MM.1S (cell line): ENCODE measurements at regions not wholly inside any gene's neighbourhood (a gene's known extent, or its start where the extent isn't known, plus 50 kb on each side); places are given as distances from the start of the nearest gene placed in this dataset.

ENCODE experiments used
- DNase-seq: peaks from one replicate; pipeline ENCODE4 v3.0.0-alpha.2; 2015
- H2AFZ ChIP-seq: fragments of 300-600 bp; sonication (generic); 2 replicates; pipeline ENCODE4 v1.6.0; 2016; ENCODE audit warnings: antibody characterized with exemption, low read length
- H3F3A ChIP-seq: fragments of 300-600 bp; sonication (generic); 2 replicates; pipeline ENCODE4 v1.6.1; 2016; ENCODE audit warnings: mild to moderate bottlenecking, antibody characterized with exemption, low read length, moderate library complexity, mixed read lengths; ENCODE audit not compliant: insufficient read depth
- H3K27ac ChIP-seq: fragments of 300-600 bp; sonication (generic); 2 replicates; pipeline ENCODE4 v1.5.1; 2016; ENCODE audit warnings: mild to moderate bottlenecking, low read length
- H3K27me3 ChIP-seq: fragments of 300-600 bp; sonication (generic); replicated peaks from 2 replicates; pipeline ENCODE4 v1.6.0; 2016; ENCODE audit warnings: low read length; ENCODE audit not compliant: insufficient read depth
- H3K36me3 ChIP-seq: fragments of 300-600 bp; sonication (generic); replicated peaks from 2 replicates; pipeline ENCODE4 v1.6.1; 2016; ENCODE audit warnings: mild to moderate bottlenecking, low read length, mixed read lengths; ENCODE audit not compliant: insufficient read depth
- H3K4me1 ChIP-seq: fragments of 300-600 bp; sonication (generic); 2 replicates; pipeline ENCODE4 v1.6.1; 2016; ENCODE audit warnings: low read length, mixed read lengths
- H3K4me2 ChIP-seq: fragments of 300-600 bp; sonication (generic); 2 replicates; pipeline ENCODE4 v1.6.0; 2016; ENCODE audit warnings: low read depth, low read length
- H3K4me3 ChIP-seq: fragments of 300-600 bp; sonication (generic); 2 replicates; pipeline ENCODE4 v1.5.1; 2016; ENCODE audit warnings: low read length, mixed read lengths
- H3K79me2 ChIP-seq: fragments of 300-600 bp; sonication (generic); 2 replicates; pipeline ENCODE4 v1.6.1; 2016; ENCODE audit warnings: mixed run types, low read length, mixed read lengths
- H3K9ac ChIP-seq: fragments of 300-600 bp; sonication (generic); 2 replicates; pipeline ENCODE4 v1.6.1; 2016; ENCODE audit warnings: low read length, mixed read lengths
- H3K9me2 ChIP-seq: fragments of 300-600 bp; sonication (generic); replicated peaks from 2 replicates; pipeline ENCODE4 v1.6.1; 2016; ENCODE audit warnings: mild to moderate bottlenecking, low read length, mixed read lengths; ENCODE audit not compliant: insufficient read depth
- H3K9me3 ChIP-seq: fragments of 300-600 bp; sonication (generic); replicated peaks from 2 replicates; pipeline ENCODE4 v1.6.1; 2016; ENCODE audit warnings: mild to moderate bottlenecking, low read length, mixed read lengths; ENCODE audit not compliant: insufficient read depth
- H4K20me1 ChIP-seq: fragments of 300-600 bp; sonication (generic); 2 replicates; pipeline ENCODE4 v1.6.1; 2016; ENCODE audit warnings: mild to moderate bottlenecking, low read length, moderate library complexity, mixed read lengths; ENCODE audit not compliant: insufficient read depth
- CTCF ChIP-seq: fragments of 300-600 bp; sonication (generic); IDR thresholded peaks from 2 replicates; pipeline ENCODE4 v1.5.1; 2016; ENCODE audit warnings: antibody characterized with exemption, low read length, mixed read lengths
- EZH2 ChIP-seq: fragments of 300-600 bp; sonication (generic); optimal IDR thresholded peaks from 2 replicates; pipeline ENCODE3; 2017; ENCODE audit warnings: low read depth, mild to moderate bottlenecking, antibody characterized with exemption, low read length, mixed read lengths
- EZH2phosphoT487 ChIP-seq: fragments of 300-600 bp; sonication (generic); IDR thresholded peaks from 2 replicates; pipeline ENCODE4 v1.6.1; 2018; ENCODE audit warnings: antibody characterized with exemption, low read length

DNA sequence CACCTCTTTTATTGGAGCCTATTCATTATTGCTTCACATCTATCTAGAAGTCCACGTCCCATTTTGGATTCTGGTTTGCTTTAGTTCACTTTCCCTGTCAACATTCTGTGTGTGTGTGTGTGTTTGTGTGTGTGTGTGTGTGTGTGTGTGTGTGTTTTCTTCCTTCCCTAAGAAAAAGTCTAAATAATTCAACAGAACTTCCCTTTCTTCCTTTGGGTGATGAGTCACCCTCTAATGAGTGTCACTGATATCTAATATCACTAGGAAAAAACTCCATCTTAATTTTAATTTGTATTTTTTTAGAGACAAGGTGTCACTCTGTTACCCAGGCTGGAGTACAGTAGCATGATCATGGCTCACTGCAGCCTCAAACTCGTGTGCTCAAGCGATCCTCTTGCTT lies 234.2 kb downstream of the TTC8 start:
- Histone ChIP-seq H3K4me3 (no peak overlapping the region), H3K27ac (no peak overlapping the region), H3K9me3 (no peaks in the 10 kb centered on the region), H4K20me1 (no peaks in the 10 kb centered on the region), H3K4me1 (no peaks in the 10 kb centered on the region), H3F3A (no peaks in the 10 kb centered on the region), H3K36me3 (no peaks in the 10 kb centered on the region), H3K4me2 (no peak overlapping the region), H3K9me2 (no peaks in the 10 kb centered on the region), H3K79me2 (no peaks in the 10 kb centered on the region), H2AFZ (no peak overlapping the region), H3K9ac (no peak overlapping the region), H3K27me3 (no peaks in the 10 kb centered on the region)
- no peak for TF ChIP-seq CTCF
- no peak for TF ChIP-seq EZH2
- TF ChIP-seq EZH2phosphoT487 = no peak
- no peak for DNase-seq

DNA sequence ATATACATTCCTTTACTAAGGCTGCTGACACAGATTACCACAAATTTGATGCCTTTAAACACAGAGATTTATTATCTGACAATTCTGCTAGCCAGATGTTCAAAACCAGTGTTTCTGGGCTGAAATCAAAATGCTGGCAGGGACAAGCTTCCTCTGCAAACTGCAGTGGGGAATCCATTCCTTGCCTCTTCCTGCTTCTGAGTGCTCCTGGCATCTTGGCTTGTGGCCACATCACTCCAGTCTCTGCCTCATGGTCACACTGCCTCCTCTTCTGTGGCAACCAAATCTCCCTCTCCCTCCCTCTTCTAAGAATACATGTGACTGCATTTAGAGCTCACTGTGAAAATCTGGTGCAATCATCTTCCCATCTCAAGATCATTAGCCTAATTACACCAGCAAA lies 235.7 kb downstream of the TTC8 start:
- Histone ChIP-seq H3F3A (no peaks in the 10 kb centered on the region), H4K20me1 (no peaks in the 10 kb centered on the region), H3K36me3 (no peaks in the 10 kb centered on the region), H3K27ac (no peak overlapping the region), H3K4me1 (no peaks in the 10 kb centered on the region), H3K4me2 (no peak overlapping the region), H3K9me2 (no peaks in the 10 kb centered on the region), H3K27me3 (no peaks in the 10 kb centered on the region), H3K9me3 (no peaks in the 10 kb centered on the region), H2AFZ (no peak overlapping the region), H3K9ac (no peak overlapping the region), H3K4me3 (no peak overlapping the region), H3K79me2 (no peaks in the 10 kb centered on the region)
- no peak for DNase-seq
- TF ChIP-seq CTCF (no peak), EZH2 (no peak), EZH2phosphoT487 (no peak)

GRCh38 chr14:89061696-89062095 lies 237.2 kb downstream of the TTC8 start:
- Histone ChIP-seq H3K4me3 (no peak overlapping the region), H3K9me2 (no peaks in the 10 kb centered on the region), H3K4me2 (no peak overlapping the region), H3K36me3 (no peaks in the 10 kb centered on the region), H4K20me1 (no peaks in the 10 kb centered on the region), H3K27ac (no peak overlapping the region), H3K27me3 (no peaks in the 10 kb centered on the region), H3K79me2 (no peaks in the 10 kb centered on the region), H3K4me1 (no peaks in the 10 kb centered on the region), H2AFZ (no peak overlapping the region), H3F3A (no peaks in the 10 kb centered on the region), H3K9ac (no peak overlapping the region), H3K9me3 (no peaks in the 10 kb centered on the region)
- TF ChIP-seq EZH2phosphoT487 (no peak), CTCF (no peak), EZH2 (no peak)
- DNase-seq = no peak
